ENCODE measurements at regions not wholly inside any gene's neighbourhood (a gene's known extent, or its start where the extent isn't known, plus 50 kb on each side); places are given as distances from the start of the nearest gene placed in this dataset.

DNA sequence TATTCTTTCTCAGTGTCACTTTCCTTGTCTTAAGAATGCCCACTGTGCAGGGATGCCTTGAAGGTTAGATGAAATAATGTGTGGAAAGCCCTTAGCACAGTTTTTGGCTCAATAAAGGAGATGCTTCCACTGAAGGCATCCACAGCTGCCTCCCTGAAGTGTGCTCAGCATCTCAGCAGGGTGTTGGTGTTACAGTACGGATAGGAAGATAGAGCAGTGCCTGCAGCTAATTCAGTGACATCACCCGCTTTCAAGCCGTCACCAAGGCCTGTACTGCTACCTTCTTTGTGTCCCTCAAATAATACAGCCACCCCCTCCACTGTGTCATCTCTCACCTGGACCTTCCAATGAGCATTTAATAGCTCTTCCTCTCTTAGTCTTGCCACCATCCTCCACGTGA, 59.0 kb downstream of the NDUFS5 start:
- DNase-seq: no peak

DNA sequence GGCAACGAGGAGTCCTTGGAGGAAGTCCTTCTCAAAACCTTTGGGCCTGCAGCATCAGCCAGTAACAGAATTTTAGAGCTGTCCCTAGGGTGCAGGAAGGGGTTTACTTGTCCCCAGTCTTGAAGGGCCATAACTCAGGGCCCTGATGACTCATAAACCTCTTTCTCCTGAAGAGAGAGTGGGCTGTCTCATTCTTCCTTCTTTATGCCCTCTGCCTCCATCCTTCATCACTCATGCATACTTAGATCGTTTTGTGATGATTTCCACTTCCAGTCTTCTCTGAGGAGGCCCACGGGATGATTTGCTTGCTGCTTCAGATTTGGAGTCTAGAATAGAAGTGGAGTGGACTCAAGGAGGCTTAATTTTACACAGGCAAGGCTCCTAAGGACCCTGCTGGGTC, 60.2 kb downstream of the NDUFS5 start:
- DNase-seq: no peak

DNA sequence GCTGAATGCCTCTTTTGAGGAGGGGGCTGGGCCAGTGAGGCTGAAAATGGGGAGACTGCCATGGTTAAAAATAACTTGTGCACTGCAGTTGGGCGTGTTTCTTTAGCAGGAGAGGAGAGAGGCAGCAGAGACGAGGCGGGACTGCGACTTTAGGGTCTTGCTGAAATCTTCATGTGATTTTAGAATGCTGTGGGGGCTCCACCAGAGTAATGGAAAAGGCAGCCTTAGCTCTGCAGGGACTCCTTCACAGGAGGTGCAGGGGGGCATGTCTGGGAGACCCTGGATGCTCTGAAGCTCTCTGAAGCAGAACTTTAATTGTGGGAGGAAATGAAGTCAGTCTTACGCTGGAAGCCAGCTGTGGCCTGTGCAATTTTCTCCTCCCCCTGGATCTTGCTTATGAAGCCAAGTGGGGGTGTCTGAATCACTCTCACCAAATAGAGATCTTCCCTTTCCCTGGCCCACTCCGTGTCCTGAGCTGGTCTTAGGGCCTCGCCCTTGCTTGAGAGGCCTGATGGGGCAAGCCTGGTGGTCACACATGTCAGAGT, 60.8 kb downstream of the NDUFS5 start:
- no peak for DNase-seq

DNA sequence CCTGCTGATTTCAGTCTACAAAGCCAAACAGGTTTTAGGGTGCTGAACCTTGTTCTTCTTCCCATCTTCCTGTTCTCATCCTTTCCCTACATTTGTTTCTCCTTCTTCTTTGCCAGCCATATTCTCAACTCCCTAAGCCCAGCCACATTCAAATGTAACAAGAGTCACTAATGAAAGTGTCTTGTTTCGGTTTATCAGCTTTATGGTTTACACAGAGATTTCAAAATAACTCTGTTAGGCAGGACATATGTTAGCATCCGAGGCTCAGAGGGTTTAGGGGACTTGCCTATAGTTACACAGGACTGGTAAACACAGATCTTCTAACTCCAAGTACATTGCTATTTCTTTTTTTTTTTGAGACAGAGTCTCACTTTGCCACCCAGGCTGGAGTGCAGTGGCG, 61.3 kb downstream of the NDUFS5 start:
- DNase-seq: no peak

DNA sequence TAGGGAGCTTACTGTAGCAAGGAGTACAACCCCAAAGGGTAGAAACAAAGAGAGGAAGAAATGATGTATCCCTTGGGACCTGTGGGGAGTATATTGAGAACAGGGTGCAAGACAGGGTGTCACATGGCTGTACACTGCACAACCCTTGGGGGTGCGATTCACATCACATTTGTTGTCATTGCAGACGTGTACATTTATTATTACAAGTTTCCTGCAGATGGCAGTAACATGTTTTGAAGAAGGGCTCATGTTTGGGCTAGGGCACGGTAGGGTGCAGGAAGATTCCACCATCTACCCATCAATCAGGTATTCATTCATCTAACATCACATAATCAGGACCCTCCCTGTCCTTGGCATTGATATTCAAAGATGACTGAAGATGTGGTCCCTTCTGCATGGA, 62.5 kb downstream of the NDUFS5 start:
- DNase-seq: no peak

DNA sequence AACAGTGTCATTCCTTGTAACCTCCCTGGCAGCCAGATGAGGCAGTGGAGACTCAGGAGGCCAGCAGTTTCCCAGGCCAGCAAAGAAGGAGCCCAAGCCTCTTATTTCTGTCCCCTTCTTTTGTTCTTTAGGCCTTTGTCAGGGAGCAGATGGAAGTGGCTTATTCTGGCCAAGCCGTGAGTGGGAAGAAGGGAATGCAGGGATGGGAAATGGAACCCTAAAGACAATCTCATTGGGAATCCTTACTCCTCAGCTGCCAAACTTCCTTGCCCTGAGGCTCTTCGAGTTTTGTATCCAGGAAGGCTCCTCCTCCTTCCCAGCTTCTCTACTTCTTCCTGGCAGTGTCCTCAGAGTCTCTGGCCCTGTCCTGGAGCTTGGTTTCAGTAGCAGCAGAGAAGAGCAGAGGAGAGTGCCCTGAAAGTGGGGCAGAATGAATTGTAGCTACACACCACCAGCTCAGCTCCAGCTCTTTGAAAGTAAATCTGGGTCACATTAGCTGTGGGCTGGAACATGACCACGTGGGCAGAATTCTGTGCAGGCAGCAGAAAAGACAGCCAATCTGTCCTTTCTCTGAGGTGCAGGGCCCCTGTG, 63.9 kb downstream of the NDUFS5 start:
- DNase-seq: peak; percentile 37 to 40

DNA sequence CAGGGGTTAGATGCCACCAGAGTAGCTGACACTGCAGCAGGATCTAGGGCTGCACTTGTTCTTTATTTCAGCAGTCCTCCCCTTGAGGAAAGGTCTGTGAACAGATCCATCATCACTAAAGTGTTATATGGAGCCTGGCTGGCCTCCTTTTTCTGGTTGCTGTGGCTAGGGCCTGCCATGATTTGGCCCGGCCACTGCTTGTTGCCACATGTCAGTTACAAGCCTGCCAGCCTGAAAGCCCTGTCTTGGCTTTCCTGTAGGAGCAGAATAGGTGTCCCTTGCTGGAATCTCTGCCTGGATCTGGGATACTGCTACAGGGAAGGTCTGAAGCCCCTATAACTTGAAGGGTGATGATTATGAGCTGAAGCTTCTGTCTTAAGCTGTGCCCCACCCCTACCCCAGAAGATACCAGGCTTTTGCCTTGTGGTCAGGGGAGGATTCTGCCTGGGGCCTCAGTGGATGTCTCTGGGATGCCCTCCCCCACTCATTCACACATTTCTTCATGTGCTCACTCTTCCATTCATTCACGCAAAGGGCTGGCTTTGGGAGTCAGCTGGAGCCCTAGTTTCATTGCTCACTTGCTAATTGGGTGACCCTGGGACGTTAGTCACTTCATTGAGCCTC, 64.7 kb downstream of the NDUFS5 start:
- DNase-seq: no peak

DNA sequence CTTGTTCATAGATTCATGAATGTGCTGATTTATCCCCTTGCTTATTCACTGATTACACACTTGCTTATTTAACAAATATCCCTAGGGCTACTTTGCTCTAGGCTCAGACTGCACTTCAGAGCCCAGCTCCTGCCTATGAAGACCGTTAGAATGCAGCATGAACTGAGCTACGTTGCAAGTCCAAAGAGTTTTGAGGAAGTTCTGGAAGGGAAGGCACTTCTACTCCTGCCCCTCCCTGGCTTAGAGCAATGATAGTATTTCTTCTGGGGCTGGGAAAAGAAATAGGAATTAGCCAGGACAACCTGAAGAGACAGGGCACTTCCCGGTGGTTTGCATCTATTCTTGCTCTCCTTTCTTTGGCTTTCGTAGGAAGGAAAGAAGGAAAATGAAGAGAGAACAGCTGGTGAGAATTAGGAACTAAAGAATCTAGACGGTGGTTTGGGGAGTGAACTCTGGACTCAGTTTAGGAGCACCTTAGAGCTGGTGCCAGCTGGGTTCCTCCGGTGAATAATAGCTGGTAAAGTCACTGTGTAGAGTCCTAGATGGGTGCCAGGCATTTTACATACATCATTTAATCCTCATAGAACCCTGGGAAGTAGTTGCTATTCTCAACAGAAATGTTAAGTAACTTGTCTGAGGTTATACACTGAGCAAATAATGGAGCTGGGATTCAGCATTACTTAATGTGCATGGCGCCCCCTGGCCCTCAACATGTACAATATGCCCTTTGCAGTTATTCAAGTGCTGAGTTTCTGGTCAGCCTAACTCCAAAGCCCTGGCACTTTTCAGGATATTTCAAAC, 65.9 kb downstream of the NDUFS5 start:
- no peak for DNase-seq

DNA sequence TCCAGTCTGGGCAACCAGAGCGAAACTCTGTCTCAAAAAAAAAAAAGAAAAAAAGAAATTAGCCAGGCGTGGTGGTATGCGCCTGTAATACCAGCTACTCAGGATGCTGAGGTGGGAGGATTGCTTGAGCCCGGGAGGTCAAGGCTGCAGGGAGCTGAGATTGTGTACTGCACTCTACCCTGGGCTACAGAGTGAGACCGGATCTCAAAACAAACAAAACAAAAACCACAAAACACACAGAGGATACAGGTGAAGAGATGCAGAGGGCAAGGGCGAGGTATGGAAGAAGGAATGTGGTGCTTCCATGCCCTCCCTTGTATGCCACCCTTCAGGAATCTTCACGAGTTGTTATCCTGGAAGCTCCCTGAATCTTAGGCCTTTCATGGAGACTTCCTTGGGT, 68.5 kb downstream of the NDUFS5 start:
- DNase-seq: no peak

DNA sequence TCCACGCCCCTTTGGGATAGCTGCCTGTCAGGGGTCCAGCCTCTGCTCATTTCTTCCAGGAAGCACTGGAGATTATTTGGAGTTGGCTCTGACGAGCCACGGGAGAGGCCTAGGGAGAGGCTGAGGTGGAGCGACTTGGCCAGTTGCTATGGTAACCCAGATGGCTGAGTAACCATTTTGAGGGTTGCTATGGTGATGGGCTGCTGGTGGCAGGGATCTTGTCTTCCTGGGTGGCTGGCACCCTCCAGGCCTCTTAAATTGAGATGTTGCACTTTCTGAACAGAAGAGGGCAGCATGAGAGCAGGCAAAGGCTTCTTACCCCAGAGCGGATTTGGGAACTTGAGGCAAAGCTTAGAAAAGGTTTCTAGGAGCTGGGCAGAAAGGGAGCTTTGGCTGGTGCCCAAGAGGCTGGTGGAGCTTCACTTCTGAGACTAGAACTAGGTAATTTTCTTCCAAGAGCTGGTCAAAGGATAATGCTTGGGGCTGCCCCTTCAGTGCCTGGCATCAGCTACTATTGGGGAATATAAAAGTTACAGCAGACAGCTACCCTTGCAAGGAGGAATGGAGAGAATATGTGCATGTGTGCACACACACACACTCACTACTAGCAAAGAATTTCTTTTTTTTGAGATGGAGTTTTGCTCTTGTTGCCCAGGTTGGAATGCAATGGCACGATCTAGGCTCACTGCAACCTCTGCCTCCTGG, 72.5 kb downstream of the NDUFS5 start:
- peak; percentile 78 to 91 for DNase-seq

DNA sequence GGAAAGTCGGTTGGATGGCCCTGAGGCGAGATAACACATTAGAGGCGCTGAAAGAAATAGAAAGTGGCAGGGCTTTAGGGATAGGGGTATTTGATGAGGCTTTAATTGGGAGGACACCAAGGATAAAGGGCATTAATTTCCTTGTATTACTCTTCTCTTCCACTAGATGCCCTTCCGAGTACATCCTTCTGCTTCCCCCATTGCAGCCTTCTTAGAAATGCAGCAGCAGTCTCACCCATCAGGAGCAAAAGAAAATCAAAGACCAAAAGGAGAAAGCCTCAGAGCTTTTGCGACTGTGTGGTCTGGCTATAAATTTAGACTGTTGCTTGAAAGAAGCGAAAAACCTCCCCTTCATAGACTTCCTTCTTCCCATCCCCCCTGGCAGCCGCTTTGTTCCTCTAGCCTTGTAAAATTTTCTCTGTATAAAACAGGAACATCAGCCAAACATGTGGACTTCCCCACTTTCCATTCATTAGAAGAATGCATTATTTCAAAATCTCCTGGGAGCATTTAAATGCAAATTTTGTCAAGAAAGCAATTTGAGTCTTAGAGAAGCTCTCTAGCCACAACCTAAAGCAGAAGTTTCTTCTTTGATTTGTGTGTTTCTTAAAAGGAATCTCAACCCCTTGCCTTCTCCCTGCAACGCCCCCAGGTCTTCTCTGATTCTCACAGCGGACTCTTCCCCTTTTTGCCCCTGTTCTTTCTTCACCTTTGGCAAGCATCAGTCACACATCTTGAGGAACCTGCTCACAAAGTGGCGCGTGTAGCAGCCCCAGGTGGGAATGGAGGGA, 76.6 kb downstream of the NDUFS5 start:
- peak in 1 of 2 experiments; percentile 44 for DNase-seq

DNA sequence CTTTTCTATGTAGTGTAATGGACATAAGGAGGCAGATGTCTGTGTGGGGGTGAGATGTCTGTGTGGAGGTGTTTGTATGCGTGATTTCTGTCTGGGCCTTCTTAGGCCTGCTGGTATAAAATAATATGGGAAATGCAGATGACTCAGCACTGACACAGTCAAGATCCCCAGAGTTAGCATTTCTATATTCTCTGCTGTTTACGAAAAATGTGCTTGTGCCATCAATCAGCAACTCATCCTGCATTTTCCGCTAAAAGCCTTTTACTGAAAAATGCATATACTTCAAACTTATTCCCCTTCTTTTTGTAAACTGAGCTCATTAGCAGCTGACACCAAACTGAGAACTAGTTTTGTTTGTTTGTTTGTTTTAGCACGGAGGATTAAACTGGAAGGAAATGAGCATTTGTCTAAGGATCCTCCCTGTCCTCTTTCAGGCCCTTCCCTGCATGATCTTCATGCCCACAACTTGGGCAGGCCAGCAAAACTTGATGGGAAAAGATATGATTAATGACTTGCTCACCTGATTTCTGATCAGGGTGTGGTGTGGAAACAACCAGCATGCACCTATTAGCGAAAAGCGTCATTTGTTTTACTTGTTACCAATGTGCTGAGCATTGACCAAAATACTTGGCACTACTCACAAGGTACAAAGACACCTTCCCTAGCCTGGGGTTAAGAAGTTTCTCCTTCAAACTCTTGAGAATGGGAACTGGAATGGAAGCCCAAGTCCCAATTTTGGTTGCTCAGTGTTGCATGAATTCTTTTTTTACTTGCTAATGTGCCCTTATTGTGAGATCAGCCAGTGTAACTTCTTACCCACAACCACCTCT, 77.4 kb downstream of the NDUFS5 start:
- no peak for DNase-seq

DNA sequence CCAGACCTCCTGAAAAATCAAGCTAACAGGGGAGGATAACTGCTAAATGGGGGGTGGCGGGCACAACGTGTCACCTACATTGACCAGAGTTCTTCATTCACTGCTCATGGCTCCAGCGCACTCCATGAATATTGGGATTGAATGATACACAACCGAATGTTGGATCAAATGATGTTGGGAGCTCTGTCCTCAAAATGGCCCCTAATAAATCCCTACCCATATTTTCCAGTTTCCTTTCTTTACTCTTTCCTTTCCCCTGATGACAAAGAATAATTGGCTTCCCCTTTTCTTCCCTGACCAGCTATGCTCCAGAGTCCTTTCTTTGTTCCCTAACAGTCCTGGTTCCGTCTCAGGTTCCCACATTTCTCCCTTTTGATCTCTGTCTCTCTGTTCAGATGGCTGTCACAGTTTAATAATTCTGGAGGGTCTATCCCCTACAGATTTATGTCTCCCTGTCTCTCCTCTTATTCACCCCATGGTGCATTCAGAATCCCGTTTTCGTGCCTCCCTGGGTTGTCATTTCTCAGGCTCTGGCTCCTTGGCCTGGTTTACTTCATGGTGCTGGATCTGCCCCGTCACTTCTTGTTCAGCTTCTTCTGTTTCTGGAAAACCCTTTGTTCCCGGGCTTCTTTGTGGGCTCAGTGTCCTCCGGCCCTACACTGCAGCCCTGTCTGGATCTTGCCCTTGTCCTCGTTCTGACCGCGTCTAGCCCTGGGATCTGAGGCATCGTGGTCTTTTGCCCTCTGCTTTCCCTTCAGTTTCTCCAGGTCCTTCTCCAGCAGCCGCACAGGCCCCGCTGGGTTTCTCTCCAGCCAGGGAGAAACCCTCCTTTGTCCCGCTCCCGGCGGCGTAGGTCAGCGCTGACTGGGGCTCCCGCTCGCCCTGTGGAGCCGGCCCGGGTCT, 78.3 kb downstream of the NDUFS5 start:
- no peak for DNase-seq

DNA sequence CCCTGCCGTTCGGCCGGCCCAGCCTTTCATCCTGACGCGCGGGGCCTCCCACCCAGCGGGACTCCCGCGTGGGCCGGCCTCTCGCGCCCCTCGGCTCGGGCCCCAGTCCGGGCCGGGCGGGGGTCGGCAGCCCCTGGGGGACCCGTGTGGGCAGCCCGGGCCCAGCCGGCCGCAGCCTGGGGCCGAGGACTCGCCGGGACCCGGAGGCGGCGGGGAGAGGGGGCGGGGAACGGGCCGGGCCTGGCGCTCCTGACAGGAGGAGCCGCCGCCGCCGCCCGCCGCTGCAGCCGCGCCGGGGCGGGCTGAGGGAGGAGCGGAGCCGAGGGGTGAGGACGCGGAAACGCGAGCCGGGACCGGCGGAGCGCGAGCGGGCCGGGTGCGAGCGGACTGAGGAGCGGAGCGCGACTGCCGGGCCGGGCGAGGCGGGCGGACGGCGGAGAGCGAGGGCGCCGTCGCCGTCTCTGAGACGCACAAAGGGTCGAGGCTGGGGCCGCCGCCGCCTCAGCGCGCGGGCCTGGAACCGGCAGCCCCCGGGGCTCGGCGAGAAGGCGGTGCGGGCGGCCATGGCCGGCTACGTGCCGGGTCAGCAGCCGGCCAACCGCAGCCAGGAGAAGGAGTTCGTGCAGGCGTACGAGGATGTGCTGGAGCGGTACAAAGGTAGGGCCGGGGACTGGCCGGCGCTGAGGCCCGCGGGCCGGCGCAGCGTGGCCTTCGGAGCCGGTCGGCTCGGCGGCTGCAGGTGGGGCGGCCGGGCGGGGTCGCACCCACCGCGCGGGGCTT, 79.1 kb downstream of the NDUFS5 start:
- DNase-seq: no peak

DNA sequence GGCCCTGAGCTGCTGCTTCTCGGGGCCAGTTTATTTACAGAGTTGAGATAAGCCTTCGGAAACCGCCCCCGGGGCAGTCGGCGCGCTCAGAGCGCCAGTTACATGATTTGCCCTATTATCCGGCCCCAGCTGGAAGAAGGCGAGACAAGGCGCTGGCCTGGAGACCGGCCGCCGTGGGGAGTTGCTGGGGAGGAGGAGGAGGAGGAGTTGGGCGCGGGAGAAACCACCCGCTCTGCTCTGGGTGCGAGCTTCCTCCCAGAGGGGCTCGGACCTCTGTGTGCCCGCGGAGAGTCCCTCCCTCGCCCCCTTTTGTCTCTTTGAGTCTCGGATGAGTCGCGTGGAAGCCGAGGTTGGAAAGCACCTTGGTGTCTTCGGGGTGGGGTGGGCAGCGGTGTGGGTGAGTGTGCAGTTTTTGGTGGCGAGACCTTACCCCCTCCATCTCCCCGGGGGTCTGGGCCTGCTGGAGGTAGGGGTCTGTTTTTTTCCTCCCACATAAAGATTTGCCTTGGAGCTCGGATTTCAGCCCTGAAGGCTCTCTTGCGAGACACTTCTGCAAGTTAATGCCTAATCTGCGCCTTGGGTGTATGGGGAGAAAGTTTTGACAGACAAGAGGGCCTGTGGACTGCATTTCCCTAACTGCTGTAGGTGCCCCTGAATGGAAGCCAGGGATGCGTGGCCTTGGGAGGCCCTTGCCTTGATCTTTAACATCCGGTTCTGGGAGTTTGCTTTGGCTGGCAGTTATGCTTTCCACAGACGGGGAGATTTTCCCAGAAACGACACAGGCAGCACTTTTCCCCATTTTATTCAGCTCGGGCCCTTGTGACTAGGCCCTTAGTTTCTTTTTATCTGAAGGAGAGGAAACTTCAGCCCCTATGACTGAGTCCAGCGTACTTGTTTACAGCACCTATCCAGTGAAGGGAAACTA, 80.0 kb downstream of the NDUFS5 start:
- DNase-seq: no peak

DNA sequence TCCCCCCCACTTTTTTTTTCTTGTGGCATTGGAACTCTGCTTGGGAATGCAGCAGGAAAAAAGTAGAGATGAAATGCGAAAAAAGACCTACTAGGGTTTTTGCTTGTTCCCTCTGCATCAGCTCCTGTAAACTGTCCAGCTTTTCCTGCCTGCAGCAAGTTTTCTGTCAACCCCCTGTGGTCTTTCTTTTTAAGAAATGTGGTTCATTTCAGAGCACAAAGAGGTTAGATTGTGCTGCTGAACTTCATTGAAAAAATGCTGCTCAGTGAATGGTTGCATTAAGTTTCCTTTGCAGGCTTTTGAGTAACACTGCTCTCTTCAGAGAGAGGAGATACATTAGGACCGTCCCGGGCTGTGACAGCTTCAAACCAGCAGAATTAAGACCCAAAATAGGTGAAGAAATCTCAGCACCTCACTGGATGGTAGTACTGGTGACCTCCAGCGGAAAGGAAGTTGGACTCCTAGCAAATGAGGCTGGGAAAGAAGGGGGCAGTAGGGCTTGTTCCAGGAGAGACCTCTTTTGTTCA, 80.7 kb downstream of the NDUFS5 start:
- no peak for DNase-seq

DNA sequence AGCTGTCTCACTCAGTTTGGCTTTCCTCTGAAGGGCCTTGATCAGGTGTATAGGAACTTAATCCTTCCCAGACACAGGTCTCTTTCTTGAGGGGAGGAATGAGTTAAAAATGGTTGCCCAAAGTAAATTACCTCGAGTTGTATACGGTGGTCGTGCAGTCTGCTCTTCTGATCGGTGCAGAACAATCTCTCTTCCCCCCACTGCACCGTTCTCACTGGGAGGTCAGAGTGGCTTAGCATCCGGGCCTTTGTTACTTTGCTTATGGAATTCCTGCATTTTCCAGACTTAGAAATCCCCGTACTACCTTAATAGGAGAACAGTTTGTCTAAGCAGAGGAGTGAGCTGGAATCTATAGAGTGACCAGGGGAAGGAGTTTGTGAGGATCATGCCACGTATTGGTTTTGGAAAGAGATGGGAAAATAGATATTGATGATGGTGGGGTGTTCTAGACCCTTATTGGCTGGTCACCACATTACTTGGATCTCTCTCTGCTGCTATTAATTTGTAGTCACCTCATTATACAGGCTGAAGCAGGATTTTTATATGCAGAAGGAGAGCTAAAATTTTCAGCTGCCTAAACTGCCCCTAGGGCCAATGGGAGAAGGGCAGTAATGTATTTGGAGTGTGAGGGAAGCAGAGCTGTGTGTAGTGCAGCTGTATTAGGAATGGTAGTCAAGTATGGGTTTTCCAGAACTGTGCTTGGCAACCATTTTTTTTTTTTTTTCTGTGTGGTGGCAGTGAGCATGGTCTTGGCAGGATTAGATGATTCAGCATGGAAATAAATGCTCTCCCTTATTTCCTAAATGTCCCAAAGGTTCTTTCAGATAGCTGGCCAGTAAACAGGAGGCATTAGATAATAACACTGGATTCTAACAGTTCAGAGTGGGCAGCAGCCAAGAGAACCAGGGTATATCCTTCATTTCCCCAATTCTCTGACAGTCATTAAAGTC, 81.5 kb downstream of the NDUFS5 start:
- no peak for DNase-seq

All from cerebellar nuclear complex (tissue), 1 donor.